H9 (cell line): ENCODE measurements at regions not wholly inside any gene's neighbourhood (a gene's known extent, or its start where the extent isn't known, plus 50 kb on each side); places are given as distances from the start of the nearest gene placed in this dataset.

Experiments used
- DNase-seq: peaks from one replicate; pipeline ENCODE4 v3.0.0-alpha.2; 2017
- H2AFZ ChIP-seq: one replicate; pipeline ENCODE4 v1.6.1; 2013; ENCODE audit warnings: mild to moderate bottlenecking, low read length, control low read depth, moderate library complexity
- H2AK5ac ChIP-seq: 2 replicates; pipeline ENCODE4 v1.6.1; 2013; ENCODE audit warnings: low read length, control low read depth, mixed read lengths; ENCODE audit not compliant: insufficient read length
- H2BK120ac ChIP-seq: one replicate; pipeline ENCODE4 v1.6.1; 2013; ENCODE audit warnings: low read depth, mild to moderate bottlenecking, low read length, control low read depth, inconsistent platforms; ENCODE audit not compliant: poor library complexity, severe bottlenecking
- H2BK12ac ChIP-seq: 2 replicates; pipeline ENCODE4 v1.6.1; 2013; ENCODE audit warnings: low read length, control low read depth, mixed read lengths, low read depth; ENCODE audit not compliant: insufficient read length
- H2BK15ac ChIP-seq: 2 replicates; pipeline ENCODE4 v1.6.1; 2013; ENCODE audit warnings: low read depth, low read length, control low read depth
- H2BK20ac ChIP-seq: one replicate; pipeline ENCODE4 v1.6.1; 2013; ENCODE audit warnings: low read depth, mild to moderate bottlenecking, low read length, control low read depth, inconsistent platforms; ENCODE audit not compliant: poor library complexity, severe bottlenecking
- H2BK5ac ChIP-seq: 2 replicates; pipeline ENCODE4 v1.6.1; 2013; ENCODE audit warnings: low read length, control low read depth, mixed read lengths; ENCODE audit not compliant: insufficient read length
- H3K14ac ChIP-seq: 2 replicates; pipeline ENCODE4 v1.6.1; 2013; ENCODE audit warnings: low read length, control low read depth; ENCODE audit not compliant: insufficient read depth
- H3K18ac ChIP-seq: 2 replicates; pipeline ENCODE4 v1.6.1; 2013; ENCODE audit warnings: low read depth, mild to moderate bottlenecking, mixed read lengths, low read length, control low read depth; ENCODE audit not compliant: insufficient read length
- H3K23ac ChIP-seq: 2 replicates; pipeline ENCODE4 v1.6.1; 2013; ENCODE audit warnings: low read length, control low read depth, mixed read lengths, low read depth; ENCODE audit not compliant: insufficient read length
- H3K23me2 ChIP-seq: 2 replicates; pipeline ENCODE4 v1.6.1; 2013; ENCODE audit warnings: low read depth, mild to moderate bottlenecking, mixed read lengths, low read length, control low read depth; ENCODE audit not compliant: insufficient read length, poor library complexity, severe bottlenecking
- H3K27ac ChIP-seq: 2 replicates; pipeline ENCODE4 v1.5.1; 2013; ENCODE audit warnings: low read length, control low read depth, mixed read lengths, low read depth; ENCODE audit not compliant: insufficient read length
- H3K27me3 ChIP-seq: 2 replicates; pipeline ENCODE4 v1.6.1; 2013; ENCODE audit warnings: low read length, control low read depth, inconsistent platforms; ENCODE audit not compliant: insufficient read depth
- H3K4ac ChIP-seq: 2 replicates; pipeline ENCODE4 v1.6.1; 2013; ENCODE audit warnings: low read depth, mild to moderate bottlenecking, control low read depth, inconsistent platforms, low read length, moderate library complexity
- H3K4me1 ChIP-seq: 2 replicates; pipeline ENCODE4 v1.6.1; 2013; ENCODE audit warnings: low read length, control low read depth, inconsistent platforms; ENCODE audit not compliant: insufficient read depth
- H3K4me2 ChIP-seq: 2 replicates; pipeline ENCODE4 v1.6.1; 2013; ENCODE audit warnings: low read length, control low read depth, mixed read lengths; ENCODE audit not compliant: insufficient read length, insufficient read depth
- H3K56ac ChIP-seq: 2 replicates; pipeline ENCODE4 v1.6.1; 2013; ENCODE audit warnings: low read depth, mild to moderate bottlenecking, mixed read lengths, low read length, control low read depth; ENCODE audit not compliant: insufficient read length
- H3K79me1 ChIP-seq: 2 replicates; pipeline ENCODE4 v1.6.1; 2013; ENCODE audit warnings: low read depth, mild to moderate bottlenecking, moderate library complexity, low read length, control low read depth, inconsistent platforms; ENCODE audit not compliant: insufficient read depth, poor library complexity, severe bottlenecking
- H3K79me2 ChIP-seq: 2 replicates; pipeline ENCODE4 v1.6.1; 2013; ENCODE audit warnings: low read length, control low read depth, inconsistent platforms; ENCODE audit not compliant: insufficient read depth
- H3K9ac ChIP-seq: 2 replicates; pipeline ENCODE4 v1.6.1; 2013; ENCODE audit warnings: low read length, control low read depth, mixed read lengths; ENCODE audit not compliant: insufficient read length; ENCODE audit errors: extremely low read depth
- H3K9me3 ChIP-seq: one replicate; pipeline ENCODE4 v1.6.1; 2013; ENCODE audit warnings: low read depth, low read length, inconsistent platforms; ENCODE audit not compliant: control insufficient read depth
- H3T11ph ChIP-seq: one replicate; pipeline ENCODE4 v1.6.1; 2013; ENCODE audit warnings: mild to moderate bottlenecking, low read length, control low read depth, inconsistent platforms
- H4K20me1 ChIP-seq: one replicate; pipeline ENCODE4 v1.6.1; 2013; ENCODE audit not compliant: control insufficient read depth, insufficient read length, insufficient read depth
- H4K5ac ChIP-seq: 2 replicates; pipeline ENCODE4 v1.6.1; 2013; ENCODE audit warnings: low read depth, mild to moderate bottlenecking, mixed read lengths, low read length, control low read depth; ENCODE audit not compliant: insufficient read length
- H4K8ac ChIP-seq: replicated peaks from 2 replicates; pipeline ENCODE4 v1.6.1; 2013; ENCODE audit warnings: low read length, control low read depth, mixed read lengths, low read depth; ENCODE audit not compliant: insufficient read length
- H4K91ac ChIP-seq: 2 replicates; pipeline ENCODE4 v1.6.1; 2013; ENCODE audit warnings: low read depth, mild to moderate bottlenecking, moderate library complexity, mixed read lengths, low read length, control low read depth; ENCODE audit not compliant: insufficient read length
- H3K27ac Mint-ChIP-seq, 3 experiments: 2 replicates in 2 of 3; 3 replicates in 1 of 3; pipeline ENCODE4 v1.8.0; 2020 to 2021; ENCODE audit warnings: mixed read lengths in 3 of 3, mild to moderate bottlenecking in 1 of 3, moderate library complexity in 1 of 3
- H3K27me3 Mint-ChIP-seq: 2 replicates; pipeline ENCODE4 v1.8.0; 2021; ENCODE audit warnings: low read depth, mild to moderate bottlenecking, moderate library complexity, mixed read lengths
- H3K36me3 Mint-ChIP-seq, 3 experiments: 2 replicates in 2 of 3; 3 replicates in 1 of 3; pipeline ENCODE4 v1.8.0; 2020 to 2021; ENCODE audit warnings: low read depth in 3 of 3, mixed read lengths in 3 of 3; ENCODE audit not compliant: insufficient read depth in 1 of 3
- H3K4me1 Mint-ChIP-seq, 2 experiments: 2 replicates each; pipeline ENCODE4 v1.8.0; 2020; ENCODE audit warnings: mixed read lengths in 2 of 2
- H3K4me3 Mint-ChIP-seq, 2 experiments: 2 replicates in 1 of 2; 3 replicates in 1 of 2; pipeline ENCODE4 v1.8.0; 2020 to 2021; ENCODE audit warnings: mild to moderate bottlenecking in 2 of 2, mixed read lengths in 2 of 2, moderate library complexity in 1 of 2
- H3K9me3 Mint-ChIP-seq, 2 experiments: 2 replicates in 1 of 2; 3 replicates in 1 of 2; pipeline ENCODE4 v1.8.0; 2020; ENCODE audit warnings: mild to moderate bottlenecking in 2 of 2, mixed read lengths in 2 of 2, moderate library complexity in 1 of 2
- WGBS: extraction: QIAGEN DNeasy Blood & Tissue Kit; methylation state at CpG from one replicate; pipeline ENCODE4 v1.1.7; 2013; ENCODE audit warnings: missing lambda C conversion rate, low lambda C conversion rate, mixed read lengths; ENCODE audit not compliant: insufficient read length; ENCODE audit errors: extremely low coverage; 5-methylcytosine and 5-hydroxymethylcytosine counted together
- TF ChIP-seq, protein P1 (sequence below): fragments of 200-600 bp; sonication (generic); conservative IDR thresholded peaks from 3 replicates; pipeline ENCODE4 v1.8.0; 2021; ENCODE audit warnings: antibody characterized with exemption, mild to moderate bottlenecking

DNA sequence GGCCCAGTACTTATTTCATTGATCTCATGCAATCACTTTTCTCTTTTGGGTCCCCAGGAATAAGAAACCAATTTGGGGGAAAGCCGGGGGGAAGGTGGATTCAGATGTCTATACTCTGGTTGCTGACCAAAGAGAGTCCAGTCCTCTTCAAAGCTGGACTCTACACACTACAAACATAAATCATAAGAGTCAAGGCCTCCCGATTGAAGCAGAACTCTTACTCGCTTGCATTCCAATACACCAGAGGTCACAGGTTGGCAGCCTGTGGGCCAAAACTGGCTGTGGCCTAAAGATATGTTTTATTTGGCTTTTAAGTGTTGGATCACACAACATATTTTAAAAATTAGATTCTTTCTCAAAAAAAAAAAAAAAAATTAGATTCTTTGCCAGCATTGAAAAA lies 311.4 kb upstream of the MSX2 start:
- Histone ChIP-seq H3K4ac (no peak overlapping the region), H3T11ph (no peak overlapping the region), H3K4me1 (no peaks in the 10 kb centered on the region; the same call in 1 of the 2 replicates), H2BK20ac (no peak overlapping the region), H3K18ac (no peak overlapping the region), H2AK5ac (no peak overlapping the region), H3K79me1 (no peaks in the 10 kb centered on the region), H3K79me2 (no peaks in the 10 kb centered on the region), H4K5ac (no peak overlapping the region), H3K4me2 (no peak overlapping the region), H4K20me1 (no peaks in the 10 kb centered on the region), H3K9me3 (no peaks in the 10 kb centered on the region), H2BK5ac (no peak overlapping the region), H2AFZ (no peak overlapping the region), H3K27me3 (no peaks in the 10 kb centered on the region; the same call in 1 of the 2 replicates), H3K23me2 (no peaks in the 10 kb centered on the region), H4K91ac (no peak overlapping the region), H3K23ac (no peak overlapping the region), H2BK120ac (no peak overlapping the region), H2BK12ac (no peak overlapping the region), H3K9ac (no peak overlapping the region), H3K56ac (no peak overlapping the region), H3K27ac (no peak overlapping the region), H2BK15ac (no peak overlapping the region), H4K8ac (no peak overlapping the region), H3K14ac (no peak overlapping the region)
- no peaks in the 10 kb centered on the region for H3K9me3 Mint-ChIP-seq
- H3K27ac Mint-ChIP-seq = no peak overlapping the region
- peaks cover 16% of the 10 kb centered on the region for H3K27me3 Mint-ChIP-seq
- H3K36me3 Mint-ChIP-seq = no peaks in the 10 kb centered on the region; a peak in 2 of 7 replicates
- H3K4me3 Mint-ChIP-seq = no peak overlapping the region
- no peak for DNase-seq
- TF ChIP-seq, protein P1, sequence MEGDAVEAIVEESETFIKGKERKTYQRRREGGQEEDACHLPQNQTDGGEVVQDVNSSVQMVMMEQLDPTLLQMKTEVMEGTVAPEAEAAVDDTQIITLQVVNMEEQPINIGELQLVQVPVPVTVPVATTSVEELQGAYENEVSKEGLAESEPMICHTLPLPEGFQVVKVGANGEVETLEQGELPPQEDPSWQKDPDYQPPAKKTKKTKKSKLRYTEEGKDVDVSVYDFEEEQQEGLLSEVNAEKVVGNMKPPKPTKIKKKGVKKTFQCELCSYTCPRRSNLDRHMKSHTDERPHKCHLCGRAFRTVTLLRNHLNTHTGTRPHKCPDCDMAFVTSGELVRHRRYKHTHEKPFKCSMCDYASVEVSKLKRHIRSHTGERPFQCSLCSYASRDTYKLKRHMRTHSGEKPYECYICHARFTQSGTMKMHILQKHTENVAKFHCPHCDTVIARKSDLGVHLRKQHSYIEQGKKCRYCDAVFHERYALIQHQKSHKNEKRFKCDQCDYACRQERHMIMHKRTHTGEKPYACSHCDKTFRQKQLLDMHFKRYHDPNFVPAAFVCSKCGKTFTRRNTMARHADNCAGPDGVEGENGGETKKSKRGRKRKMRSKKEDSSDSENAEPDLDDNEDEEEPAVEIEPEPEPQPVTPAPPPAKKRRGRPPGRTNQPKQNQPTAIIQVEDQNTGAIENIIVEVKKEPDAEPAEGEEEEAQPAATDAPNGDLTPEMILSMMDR = no peak
- peaks cover 0 to 8% of the 10 kb centered on the region in 2 experiments; a peak in 2 of 4 replicates for H3K4me1 Mint-ChIP-seq
- WGBS = no CpG with 5 or more reads among the region's 3 CpGs
